Mucosa of rectum (tissue), 2 donors: ENCODE measurements at regions not wholly inside any gene's neighbourhood (a gene's known extent, or its start where the extent isn't known, plus 50 kb on each side); places are given as distances from the start of the nearest gene placed in this dataset.

Source experiments
- H3K27ac ChIP-seq, 2 donors: one replicate each; pipeline ENCODE4 v1.7.0; 2013; ENCODE audit warnings: inconsistent platforms in 2 of 2, low read depth in 2 of 2, low read length in 2 of 2
- H3K27me3 ChIP-seq, 2 donors: one replicate each; pipeline ENCODE4 v1.7.0; 2013; ENCODE audit warnings: low read length in 2 of 2; ENCODE audit not compliant: control insufficient read depth in 2 of 2, insufficient read depth in 2 of 2
- H3K36me3 ChIP-seq, 2 donors: one replicate each; pipeline ENCODE4 v1.7.0; 2013; ENCODE audit warnings: low read length in 2 of 2; ENCODE audit not compliant: control insufficient read depth in 2 of 2, insufficient read depth in 2 of 2
- H3K4me1 ChIP-seq, 2 donors: one replicate each; pipeline ENCODE4 v1.7.0; 2013; ENCODE audit warnings: low read length in 2 of 2, mild to moderate bottlenecking in 1 of 2; ENCODE audit not compliant: control insufficient read depth in 2 of 2, insufficient read depth in 2 of 2
- H3K4me3 ChIP-seq, 2 donors: one replicate each; pipeline ENCODE4 v1.7.0; 2013; ENCODE audit warnings: low read length in 2 of 2
- H3K9ac ChIP-seq, 2 donors: one replicate each; pipeline ENCODE4 v1.7.0; 2013; ENCODE audit warnings: low read length in 2 of 2, low read depth in 1 of 2, mild to moderate bottlenecking in 1 of 2
- H3K9me3 ChIP-seq, 2 donors: one replicate each; pipeline ENCODE4 v1.7.0; 2013; ENCODE audit warnings: low read length in 2 of 2; ENCODE audit not compliant: control insufficient read depth in 2 of 2
- donor health status: healthy.
- donor health status: Normal muscosa, but diverticular disease.

DNA sequence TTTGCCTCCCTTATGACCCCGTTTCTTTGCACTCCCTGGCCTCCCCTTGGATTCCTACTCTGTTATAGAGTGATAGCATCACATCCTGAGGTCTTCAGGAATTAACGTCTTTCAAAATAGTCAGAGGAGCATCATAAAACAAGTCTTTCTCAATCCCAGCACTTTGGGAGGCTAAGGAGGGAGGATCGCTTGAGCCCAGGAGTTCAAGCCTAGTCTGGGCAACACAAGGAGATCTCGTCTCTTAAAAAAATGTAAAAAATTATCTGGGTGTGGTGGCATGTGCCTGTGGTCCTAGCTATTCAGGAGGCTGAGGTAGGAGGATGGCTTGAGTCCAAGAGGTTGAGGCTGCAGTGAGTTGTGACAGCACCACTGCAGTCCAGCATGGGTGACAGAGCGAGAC, 68.7 kb upstream of the AMPD3 start:
- Histone ChIP-seq H3K9ac (no peak overlapping the region), H3K4me3 (no peak overlapping the region), H3K27ac (peak overlapping the region in 1 of 2 donors; percentile 3), H3K4me1 (peaks cover 2 to 5% of the 10 kb centered on the region in 2 donors), H3K9me3 (no peaks in the 10 kb centered on the region), H3K36me3 (no peaks in the 10 kb centered on the region), H3K27me3 (no peaks in the 10 kb centered on the region)

DNA sequence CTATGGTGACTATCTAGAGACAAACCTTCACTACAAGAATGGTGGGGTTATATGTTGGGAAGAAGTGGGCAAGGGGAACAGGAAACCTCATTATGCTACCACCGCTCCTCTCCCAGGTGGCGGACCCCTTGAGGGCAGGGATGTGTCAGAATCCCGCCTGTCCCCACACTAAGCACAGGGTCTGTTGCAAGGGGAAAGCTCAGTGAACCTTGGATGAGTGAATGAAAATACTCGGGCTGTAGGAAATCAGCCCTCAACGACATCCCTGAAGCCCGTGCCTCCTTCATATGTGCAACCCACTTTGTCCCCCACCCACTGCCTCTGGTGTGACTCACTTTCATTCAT, 68.2 kb upstream of the AMPD3 start:
- no peaks in the 10 kb centered on the region for H3K27me3 ChIP-seq
- H3K4me1 ChIP-seq, result peaks cover 2 to 5% of the 10 kb centered on the region in 2 donors
- H3K27ac ChIP-seq, result peak overlapping the region; percentile 28 to 50
- no peaks in the 10 kb centered on the region for H3K9me3 ChIP-seq
- no peak overlapping the region for H3K9ac ChIP-seq
- H3K36me3 ChIP-seq, result no peaks in the 10 kb centered on the region
- H3K4me3 ChIP-seq, result no peak overlapping the region

DNA sequence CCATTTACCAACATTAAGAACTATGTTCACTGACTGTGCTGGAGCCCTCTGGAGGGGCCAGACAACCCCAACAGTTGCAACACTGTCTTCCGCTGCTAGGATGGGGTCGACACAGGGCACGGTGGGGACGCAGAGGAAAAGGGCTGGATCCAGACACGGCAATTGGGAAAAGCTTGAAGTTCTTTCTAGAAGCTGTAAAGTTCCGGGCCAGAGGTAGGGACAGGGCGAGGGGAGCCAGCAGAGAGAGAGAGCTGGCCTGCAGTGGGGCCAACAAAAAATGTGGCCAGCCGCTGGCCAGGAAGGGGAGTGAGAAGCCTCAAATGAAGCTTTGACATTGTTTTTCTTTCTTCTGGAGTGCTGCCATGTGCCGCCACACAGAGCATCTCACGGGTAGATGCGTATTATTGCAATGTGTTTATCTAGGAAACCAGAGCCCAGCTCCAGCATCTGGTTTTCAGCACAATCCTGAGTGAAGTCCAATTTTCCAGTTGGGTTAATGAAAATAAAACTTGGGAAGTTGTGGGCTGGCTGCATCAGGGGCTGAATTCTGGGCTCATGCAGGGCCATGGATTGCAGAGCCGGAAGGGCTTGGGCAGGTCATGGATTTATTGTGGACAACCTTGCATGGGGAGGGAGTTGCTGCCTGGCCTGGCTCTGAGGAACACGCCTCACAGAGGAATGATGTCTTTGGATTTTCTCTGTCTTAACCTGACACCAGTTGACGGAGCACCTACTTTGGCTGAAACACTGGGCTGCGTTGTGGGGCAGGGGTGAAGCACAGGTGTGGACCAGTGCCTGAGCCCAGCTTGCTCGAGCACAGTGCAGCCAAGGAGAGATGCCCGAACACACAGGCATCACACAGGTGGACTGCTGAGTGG, 67.6 kb upstream of the AMPD3 start:
- no peaks in the 10 kb centered on the region for H3K36me3 ChIP-seq
- H3K9me3 ChIP-seq, result no peaks in the 10 kb centered on the region
- peaks cover 2 to 5% of the 10 kb centered on the region in 2 donors for H3K4me1 ChIP-seq
- peak overlapping the region; percentile 40 to 50 for H3K27ac ChIP-seq
- no peak overlapping the region for H3K4me3 ChIP-seq
- H3K9ac ChIP-seq, result no peak overlapping the region
- H3K27me3 ChIP-seq, result no peaks in the 10 kb centered on the region

DNA sequence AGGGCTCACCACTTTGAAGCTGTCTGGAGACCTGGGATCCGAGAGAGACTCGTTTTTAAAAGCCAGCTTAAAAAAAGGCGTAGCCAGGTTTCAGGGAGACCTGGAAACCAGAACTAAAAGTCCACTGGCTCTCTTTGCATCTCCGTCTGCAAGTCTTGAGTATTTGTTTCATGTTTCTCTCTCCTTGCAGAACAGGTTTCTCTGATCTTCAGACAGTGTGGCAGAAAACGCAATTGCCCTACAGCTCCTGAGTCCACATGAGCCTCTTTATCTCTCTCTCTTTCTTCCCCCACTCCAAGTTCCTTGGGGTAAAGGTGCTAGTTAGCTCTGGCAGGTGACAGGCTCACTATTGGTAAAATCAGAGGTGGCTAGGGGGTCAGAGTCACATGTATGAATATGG, 67.0 kb upstream of the AMPD3 start:
- no peaks in the 10 kb centered on the region for H3K27me3 ChIP-seq
- H3K4me1 ChIP-seq, result peaks cover 2 to 5% of the 10 kb centered on the region in 2 donors
- no peaks in the 10 kb centered on the region for H3K9me3 ChIP-seq
- no peak overlapping the region for H3K9ac ChIP-seq
- no peak overlapping the region for H3K4me3 ChIP-seq
- peak overlapping the region; percentile 40 to 50 for H3K27ac ChIP-seq
- H3K36me3 ChIP-seq, result no peaks in the 10 kb centered on the region

DNA sequence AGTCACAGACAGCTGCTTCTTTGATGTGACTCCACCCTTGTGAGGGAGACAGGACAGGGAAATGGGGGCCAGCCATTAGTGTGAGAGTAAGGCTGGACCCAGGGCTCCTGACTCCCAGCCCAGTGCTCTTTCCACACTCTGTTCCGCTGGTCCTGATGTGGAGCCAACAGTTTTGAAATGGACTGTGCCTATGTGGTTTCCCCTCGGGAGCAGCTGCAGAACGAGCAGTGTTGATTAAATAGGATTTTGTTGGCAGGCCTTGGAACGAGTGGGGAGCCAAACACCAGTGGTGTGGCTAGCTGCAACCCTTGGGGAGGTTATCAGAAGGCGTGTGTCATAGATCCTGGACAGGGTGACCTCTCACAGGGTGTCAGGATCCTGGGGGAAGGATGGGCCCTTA, 66.5 kb upstream of the AMPD3 start:
- Histone ChIP-seq H3K27ac (no peak overlapping the region), H3K27me3 (no peaks in the 10 kb centered on the region), H3K9me3 (no peaks in the 10 kb centered on the region), H3K36me3 (no peaks in the 10 kb centered on the region), H3K9ac (no peak overlapping the region), H3K4me1 (peaks cover 2 to 5% of the 10 kb centered on the region in 2 donors), H3K4me3 (no peak overlapping the region)

DNA sequence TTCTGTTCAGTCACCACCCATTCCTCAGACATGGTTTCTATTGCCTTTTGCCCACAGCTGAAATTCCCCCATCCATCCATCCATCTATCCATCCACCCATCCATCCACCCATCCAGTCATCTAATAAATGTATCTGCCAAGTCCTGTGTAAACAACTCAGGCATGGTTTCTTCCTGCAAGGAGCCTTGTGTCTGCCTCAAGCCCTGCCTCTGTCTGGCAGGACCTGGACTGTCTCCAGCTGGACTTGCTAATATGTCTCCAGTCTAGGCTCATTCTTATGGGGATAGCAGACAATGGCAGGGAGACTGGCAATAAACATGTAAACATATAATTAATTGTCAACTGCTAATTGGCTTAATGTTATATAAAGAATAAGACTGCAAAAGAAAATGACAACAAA, 64.7 kb upstream of the AMPD3 start:
- no peaks in the 10 kb centered on the region for H3K27me3 ChIP-seq

DNA sequence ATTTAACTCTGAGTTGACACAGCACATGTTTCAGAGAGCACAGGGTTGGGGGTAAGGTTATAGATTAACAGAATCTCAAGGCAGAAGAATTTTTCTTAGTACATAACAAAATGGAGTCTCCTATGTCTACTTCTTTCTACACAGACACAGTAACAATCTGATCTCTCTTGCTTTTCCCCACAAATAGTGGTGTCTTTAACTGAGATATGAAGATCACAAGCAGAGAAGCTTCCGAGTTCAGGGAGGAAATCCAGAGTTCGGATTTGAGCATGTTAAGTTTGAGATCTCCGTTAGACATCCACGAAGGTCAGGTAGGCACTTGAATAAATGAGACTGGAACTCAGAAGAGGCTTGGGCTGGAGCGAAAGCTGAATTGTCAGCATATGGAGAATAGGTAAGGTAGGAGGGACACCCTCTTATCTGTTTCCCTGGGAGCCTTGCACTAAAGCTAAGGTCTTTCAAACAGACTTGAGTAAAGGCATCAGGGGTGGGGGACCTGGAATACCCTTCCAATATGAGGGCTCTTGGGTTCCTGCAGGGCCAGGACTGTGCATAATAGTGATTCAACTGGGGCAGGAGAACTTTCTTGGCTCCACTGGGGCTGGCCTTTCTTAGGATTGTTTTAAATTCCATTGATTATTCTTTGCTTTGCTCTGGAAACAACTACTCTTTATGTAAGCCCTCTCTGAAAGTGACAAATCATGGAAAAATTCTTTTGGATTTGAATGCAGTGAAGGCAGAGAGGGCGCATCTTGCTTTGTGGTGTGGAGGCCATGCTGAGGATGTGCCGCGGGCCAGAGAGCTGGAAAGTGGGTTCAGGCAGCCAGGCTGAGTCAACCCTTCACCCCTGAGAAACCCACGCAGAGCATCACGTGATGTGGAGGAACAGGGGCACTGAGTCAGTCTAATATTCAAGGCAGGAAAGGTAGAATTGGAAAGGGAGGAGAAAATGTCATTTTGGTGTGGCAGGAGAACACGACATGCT, 62.7 kb upstream of the AMPD3 start:
- H3K27me3 ChIP-seq, result no peaks in the 10 kb centered on the region

More for the DNA sequence above, 64.7 kb upstream of the AMPD3 start:
- H3K4me3 ChIP-seq, result no peak overlapping the region
- H3K9ac ChIP-seq, result no peak overlapping the region
- H3K4me1 ChIP-seq, result peaks cover 2 to 5% of the 10 kb centered on the region in 2 donors
- H3K27ac ChIP-seq, result no peak overlapping the region
- no peaks in the 10 kb centered on the region for H3K9me3 ChIP-seq
- H3K36me3 ChIP-seq, result no peaks in the 10 kb centered on the region

DNA sequence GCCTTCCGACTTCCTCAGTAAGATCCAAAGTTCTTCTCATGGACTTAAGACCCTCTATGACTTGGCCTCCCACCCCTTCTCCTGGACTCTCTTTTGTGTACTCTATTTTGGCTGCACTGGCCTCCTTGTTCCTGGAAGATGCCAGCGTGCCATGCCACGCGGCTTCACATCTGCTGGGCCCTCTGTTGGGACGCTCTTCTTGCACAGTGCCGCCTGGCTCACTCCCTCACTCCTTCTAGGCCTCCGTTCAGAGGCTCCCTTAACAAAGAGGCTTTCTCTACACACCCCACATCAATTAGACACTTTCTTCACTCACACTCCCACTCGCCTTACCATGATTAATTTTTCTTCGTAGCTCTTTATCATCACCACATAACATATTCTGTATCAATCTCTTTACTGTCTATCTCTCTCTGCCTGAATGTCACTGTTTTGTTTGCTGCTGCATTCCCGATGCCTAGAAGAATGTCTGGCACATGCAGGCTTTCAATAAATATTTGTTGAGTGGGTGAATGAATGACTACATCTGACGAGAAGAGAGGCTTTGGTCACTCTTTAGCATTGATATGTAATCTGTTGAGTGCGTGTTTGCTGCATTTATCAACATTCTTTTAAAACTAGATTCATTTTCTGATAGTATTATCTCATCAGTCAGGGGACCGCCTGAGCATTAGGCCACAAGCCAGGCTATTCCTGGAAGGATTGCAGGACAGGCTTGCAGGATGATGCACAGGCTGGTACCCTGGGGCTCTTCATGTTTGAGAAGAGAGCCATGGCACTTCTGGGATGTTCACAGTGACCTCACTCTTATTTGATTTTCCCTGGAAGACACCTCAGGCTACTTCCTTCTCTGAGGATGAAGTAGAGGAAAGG, 60.6 kb upstream of the AMPD3 start:
- Histone ChIP-seq H3K36me3 (no peaks in the 10 kb centered on the region), H3K4me3 (no peak overlapping the region), H3K4me1 (no peaks in the 10 kb centered on the region), H3K9me3 (no peaks in the 10 kb centered on the region), H3K27me3 (no peaks in the 10 kb centered on the region), H3K27ac (no peak overlapping the region), H3K9ac (no peak overlapping the region)

More for the DNA sequence above, 62.7 kb upstream of the AMPD3 start:
- Histone ChIP-seq H3K36me3 (no peaks in the 10 kb centered on the region), H3K9ac (no peak overlapping the region), H3K4me3 (no peak overlapping the region), H3K4me1 (peaks cover 0 to 3% of the 10 kb centered on the region in 2 donors), H3K27ac (no peak overlapping the region), H3K9me3 (no peaks in the 10 kb centered on the region)

DNA sequence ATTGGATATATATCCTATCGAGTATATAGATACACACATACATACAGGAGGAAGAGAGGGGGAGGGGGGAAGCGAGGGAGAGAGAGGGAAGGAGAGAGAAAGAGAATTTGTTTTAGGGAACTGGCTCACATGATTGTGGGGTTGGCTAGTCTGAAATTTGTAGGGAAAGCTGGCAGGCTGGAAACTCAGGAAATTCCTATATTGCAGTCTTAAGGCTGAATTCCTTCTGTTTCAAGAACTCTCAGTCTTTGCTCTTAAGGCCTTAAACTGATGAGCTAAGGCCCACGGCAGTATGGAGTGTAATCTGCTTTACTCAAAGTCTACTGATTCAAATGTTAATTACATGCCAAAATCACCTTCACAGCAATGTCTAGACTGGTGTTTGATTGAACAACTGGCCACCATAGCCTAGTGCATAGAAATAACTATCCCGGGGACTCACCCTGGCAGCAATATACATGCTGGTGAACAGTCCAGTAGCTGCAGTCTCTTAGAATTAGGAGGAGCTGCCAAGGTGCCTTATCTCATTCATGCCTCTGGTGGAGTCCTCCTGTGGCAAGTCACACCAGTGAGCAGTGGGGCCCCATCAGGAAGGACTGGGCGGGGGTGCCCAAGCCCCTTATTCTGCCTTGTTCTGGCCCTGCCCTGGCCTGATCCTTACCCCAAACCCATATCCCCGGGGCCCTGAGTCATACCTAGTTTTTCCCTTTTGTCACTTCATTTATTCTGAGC, 59.7 kb upstream of the AMPD3 start:
- Histone ChIP-seq H3K9me3 (no peaks in the 10 kb centered on the region), H3K4me3 (no peak overlapping the region), H3K4me1 (no peaks in the 10 kb centered on the region), H3K27ac (no peak overlapping the region), H3K9ac (no peak overlapping the region), H3K36me3 (no peaks in the 10 kb centered on the region), H3K27me3 (no peaks in the 10 kb centered on the region)
